ENCODE measurements at regions not wholly inside any gene's neighbourhood (a gene's known extent, or its start where the extent isn't known, plus 50 kb on each side); places are given as distances from the start of the nearest gene placed in this dataset.

GRCh38 chrX:39724544-39724943 is 373.2 kb downstream of the BCOR start:
- no peaks in the 10 kb centered on the region for H3K4me1 ChIP-seq
- no peaks in the 10 kb centered on the region for H3K36me3 ChIP-seq
- intact Hi-C loops (cut with DNase I) = no loop called here
- H3K27me3 ChIP-seq = no peaks in the 10 kb centered on the region
- WGBS, 2 donors = 44 to 71% methylated on average over 1 of the region's 1 CpG
- no peak for DNase-seq
- no peaks in the 10 kb centered on the region for H3K9me3 ChIP-seq
- TF ChIP-seq, protein P1, sequence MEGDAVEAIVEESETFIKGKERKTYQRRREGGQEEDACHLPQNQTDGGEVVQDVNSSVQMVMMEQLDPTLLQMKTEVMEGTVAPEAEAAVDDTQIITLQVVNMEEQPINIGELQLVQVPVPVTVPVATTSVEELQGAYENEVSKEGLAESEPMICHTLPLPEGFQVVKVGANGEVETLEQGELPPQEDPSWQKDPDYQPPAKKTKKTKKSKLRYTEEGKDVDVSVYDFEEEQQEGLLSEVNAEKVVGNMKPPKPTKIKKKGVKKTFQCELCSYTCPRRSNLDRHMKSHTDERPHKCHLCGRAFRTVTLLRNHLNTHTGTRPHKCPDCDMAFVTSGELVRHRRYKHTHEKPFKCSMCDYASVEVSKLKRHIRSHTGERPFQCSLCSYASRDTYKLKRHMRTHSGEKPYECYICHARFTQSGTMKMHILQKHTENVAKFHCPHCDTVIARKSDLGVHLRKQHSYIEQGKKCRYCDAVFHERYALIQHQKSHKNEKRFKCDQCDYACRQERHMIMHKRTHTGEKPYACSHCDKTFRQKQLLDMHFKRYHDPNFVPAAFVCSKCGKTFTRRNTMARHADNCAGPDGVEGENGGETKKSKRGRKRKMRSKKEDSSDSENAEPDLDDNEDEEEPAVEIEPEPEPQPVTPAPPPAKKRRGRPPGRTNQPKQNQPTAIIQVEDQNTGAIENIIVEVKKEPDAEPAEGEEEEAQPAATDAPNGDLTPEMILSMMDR (IDR thresholded peaks at IDR 0.05) = no peak
- TF ChIP-seq POLR2A (IDR thresholded peaks at IDR 0.05) = no peak
- no peak overlapping the region for H3K27ac ChIP-seq
- no peak overlapping the region for H3K4me3 ChIP-seq (replicated peaks in 1 of 3)

GRCh38 chrX:39725114-39725513 is 372.6 kb downstream of the BCOR start:
- Histone ChIP-seq H3K27me3 (no peaks in the 10 kb centered on the region), H3K36me3 (no peaks in the 10 kb centered on the region), H3K4me3 (replicated peaks in 1 of 3) (no peak overlapping the region), H3K4me1 (no peaks in the 10 kb centered on the region), H3K27ac (no peak overlapping the region), H3K9me3 (no peaks in the 10 kb centered on the region)
- TF ChIP-seq POLR2A (IDR thresholded peaks at IDR 0.05) = no peak
- TF ChIP-seq, protein P1 (IDR thresholded peaks at IDR 0.05) = no peak
- 91% methylated on average over 3 of the region's 4 CpGs; no CpG with 5 or more reads in 1 of the 2 donors for WGBS, 2 donors
- intact Hi-C loops (cut with DNase I) = no loop called here
- no peak for DNase-seq

- Histone ChIP-seq H3K27me3 (no peaks in the 10 kb centered on the region), H3K4me3 (replicated peaks in 1 of 3) (no peak overlapping the region), H3K36me3 (no peaks in the 10 kb centered on the region), H3K27ac (no peak overlapping the region), H3K9me3 (no peaks in the 10 kb centered on the region), H3K4me1 (peaks cover 0 to 5% of the 10 kb centered on the region in 2 donors)
- TF ChIP-seq, protein P1 (IDR thresholded peaks at IDR 0.05) = no peak
- TF ChIP-seq POLR2A (IDR thresholded peaks at IDR 0.05) = no peak
- WGBS, 2 donors = 61 to 80% methylated on average over 7 to 11 of the region's 13 CpGs
- no peak for DNase-seq
- intact Hi-C loops (cut with DNase I) = no loop called here
These were observed 371.7 kb downstream of the BCOR start for GRCh38 chrX:39725928-39726619.

GRCh38 chrX:39726771-39727170 is 371.0 kb downstream of the BCOR start:
- TF ChIP-seq POLR2A (IDR thresholded peaks at IDR 0.05) = no peak
- TF ChIP-seq, protein P1 (IDR thresholded peaks at IDR 0.05) = no peak
- Histone ChIP-seq H3K36me3 (no peaks in the 10 kb centered on the region), H3K27me3 (no peaks in the 10 kb centered on the region), H3K27ac (no peak overlapping the region), H3K9me3 (no peaks in the 10 kb centered on the region), H3K4me3 (replicated peaks in 1 of 3) (no peak overlapping the region), H3K4me1 (peaks cover 0 to 9% of the 10 kb centered on the region in 2 donors)
- 80 to 91% methylated on average over 2 to 3 of the region's 3 CpGs for WGBS, 2 donors
- no peak for DNase-seq
- intact Hi-C loops (cut with DNase I) = no loop called here

- Histone ChIP-seq H3K27ac (no peak overlapping the region), H3K27me3 (no peaks in the 10 kb centered on the region), H3K36me3 (no peaks in the 10 kb centered on the region), H3K4me1 (peaks cover 0 to 9% of the 10 kb centered on the region in 2 donors), H3K9me3 (no peaks in the 10 kb centered on the region), H3K4me3 (replicated peaks in 1 of 3) (no peak overlapping the region)
- TF ChIP-seq POLR2A (IDR thresholded peaks at IDR 0.05) = no peak
- TF ChIP-seq, protein P1 (IDR thresholded peaks at IDR 0.05) = no peak
- WGBS, 2 donors = 53% methylated on average over 4 of the region's 4 CpGs
- intact Hi-C loops (cut with DNase I) = no loop called here
- no peak for DNase-seq
These were observed 369.7 kb downstream of the BCOR start for GRCh38 chrX:39728025-39728424.

Data from thyroid gland (tissue), 4 donors.